ENCODE measurements at regions not wholly inside any gene's neighbourhood (a gene's known extent, or its start where the extent isn't known, plus 50 kb on each side); places are given as distances from the start of the nearest gene placed in this dataset.

- TF ChIP-seq ZNF70 (CRISPR knock-in tag; IDR thresholded peaks at IDR 0.05) (no peak), ESRRG (CRISPR knock-in tag; IDR thresholded peaks at IDR 0.05) (no peak), TSHZ2 (CRISPR knock-in tag; IDR thresholded peaks at IDR 0.05) (no peak), CSDC2 (CRISPR knock-in tag; IDR thresholded peaks at IDR 0.05) (no peak), PPARA (CRISPR knock-in tag; IDR thresholded peaks at IDR 0.05; ENCODE audit: borderline replicate concordance) (no peak), SNAI2 (CRISPR knock-in tag; IDR thresholded peaks at IDR 0.05) (no peak), ZNF8 (CRISPR knock-in tag; IDR thresholded peaks at IDR 0.05) (no peak), PATZ1 (CRISPR knock-in tag; IDR thresholded peaks at IDR 0.05; ENCODE audit: borderline replicate concordance) (no peak), TOX (CRISPR knock-in tag; IDR thresholded peaks at IDR 0.05; ENCODE audit: borderline replicate concordance) (no peak), GLIS3 (CRISPR knock-in tag; IDR thresholded peaks at IDR 0.05) (no peak), ZC3H10 (CRISPR knock-in tag; IDR thresholded peaks at IDR 0.05) (no peak), ZNF565 (CRISPR knock-in tag; conservative IDR thresholded peaks at IDR 0.05; ENCODE audit: low read depth) (no peak), OSR1 (CRISPR knock-in tag; IDR thresholded peaks at IDR 0.05) (no peak), CREB5 (CRISPR knock-in tag; IDR thresholded peaks at IDR 0.05; ENCODE audit: low read depth) (no peak), ISL1 (CRISPR knock-in tag; IDR thresholded peaks at IDR 0.05) (no peak)
- ATAC-seq, result no peak
Observed at GRCh38 chr1:230490436-230490835, 64.3 kb upstream of the PGBD5 start.

DNA sequence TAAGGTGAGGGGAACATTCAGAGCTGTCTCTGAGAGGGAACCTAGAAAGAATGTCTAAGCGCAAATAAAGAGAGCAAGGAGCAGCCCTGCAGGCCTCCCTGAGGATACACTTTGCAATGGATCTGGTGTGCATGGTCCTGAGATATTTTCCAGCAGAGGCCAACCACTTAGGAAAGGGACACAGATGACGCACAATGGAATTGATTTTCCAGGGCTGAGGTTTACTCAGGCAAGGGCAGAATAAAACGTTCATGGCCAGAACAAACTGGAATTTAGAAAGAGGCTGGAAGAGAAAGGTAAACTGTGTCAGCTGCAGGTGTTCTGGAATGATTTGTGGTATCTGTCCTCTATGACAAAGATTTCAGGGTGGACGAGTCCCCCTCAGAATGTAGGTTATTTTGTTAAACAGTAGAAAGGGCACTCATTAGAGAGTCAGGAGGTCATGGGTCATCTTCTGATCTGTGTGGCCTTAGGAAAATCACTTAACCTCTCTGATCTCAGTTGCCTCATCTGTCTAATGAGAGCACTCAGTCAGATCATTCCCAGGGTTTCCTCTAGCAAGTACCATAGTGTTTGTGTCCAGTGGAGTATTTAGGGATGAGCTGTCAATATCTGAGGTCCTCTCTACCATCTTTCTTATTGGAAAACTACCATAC is 61.8 kb upstream of the PGBD5 start:
- no peak for ATAC-seq

More for the DNA sequence above, 61.8 kb upstream of the PGBD5 start:
- TF ChIP-seq ISL1 (CRISPR knock-in tag; IDR thresholded peaks at IDR 0.05), result no peak
- no peak for TF ChIP-seq SNAI2 (CRISPR knock-in tag; IDR thresholded peaks at IDR 0.05)
- no peak for TF ChIP-seq ZNF565 (CRISPR knock-in tag; conservative IDR thresholded peaks at IDR 0.05; ENCODE audit: low read depth)
- TF ChIP-seq ARNTL (CRISPR knock-in tag; IDR thresholded peaks at IDR 0.05; ENCODE audit: borderline replicate concordance, low read depth), result no peak
- no peak for TF ChIP-seq ZNF8 (CRISPR knock-in tag; IDR thresholded peaks at IDR 0.05)
- TF ChIP-seq TOX (CRISPR knock-in tag; IDR thresholded peaks at IDR 0.05; ENCODE audit: borderline replicate concordance), result no peak
- TF ChIP-seq CREB5 (CRISPR knock-in tag; IDR thresholded peaks at IDR 0.05; ENCODE audit: low read depth), result no peak
- no peak for TF ChIP-seq BACH2 (CRISPR knock-in tag; IDR thresholded peaks at IDR 0.05; ENCODE audit: borderline replicate concordance)
- no peak for TF ChIP-seq ESRRG (CRISPR knock-in tag; IDR thresholded peaks at IDR 0.05)
- TF ChIP-seq PPARA (CRISPR knock-in tag; IDR thresholded peaks at IDR 0.05; ENCODE audit: borderline replicate concordance), result no peak
- TF ChIP-seq GLIS3 (CRISPR knock-in tag; IDR thresholded peaks at IDR 0.05), result no peak
- TF ChIP-seq POU6F1 (CRISPR knock-in tag; IDR thresholded peaks at IDR 0.05; ENCODE audit: borderline replicate concordance, low read depth), result no peak
- no peak for TF ChIP-seq OSR1 (CRISPR knock-in tag; IDR thresholded peaks at IDR 0.05)
- TF ChIP-seq ZC3H10 (CRISPR knock-in tag; IDR thresholded peaks at IDR 0.05), result no peak
- no peak for TF ChIP-seq PATZ1 (CRISPR knock-in tag; IDR thresholded peaks at IDR 0.05; ENCODE audit: borderline replicate concordance)
- no peak for TF ChIP-seq ZFP3 (CRISPR knock-in tag; IDR thresholded peaks at IDR 0.05)
- no peak for TF ChIP-seq TCF4 (CRISPR knock-in tag; IDR thresholded peaks at IDR 0.05; ENCODE audit: borderline replicate concordance)
- no peak for TF ChIP-seq ZFP30 (CRISPR knock-in tag; IDR thresholded peaks at IDR 0.05)
- TF ChIP-seq CSDC2 (CRISPR knock-in tag; IDR thresholded peaks at IDR 0.05), result no peak
- TF ChIP-seq, protein P1, sequence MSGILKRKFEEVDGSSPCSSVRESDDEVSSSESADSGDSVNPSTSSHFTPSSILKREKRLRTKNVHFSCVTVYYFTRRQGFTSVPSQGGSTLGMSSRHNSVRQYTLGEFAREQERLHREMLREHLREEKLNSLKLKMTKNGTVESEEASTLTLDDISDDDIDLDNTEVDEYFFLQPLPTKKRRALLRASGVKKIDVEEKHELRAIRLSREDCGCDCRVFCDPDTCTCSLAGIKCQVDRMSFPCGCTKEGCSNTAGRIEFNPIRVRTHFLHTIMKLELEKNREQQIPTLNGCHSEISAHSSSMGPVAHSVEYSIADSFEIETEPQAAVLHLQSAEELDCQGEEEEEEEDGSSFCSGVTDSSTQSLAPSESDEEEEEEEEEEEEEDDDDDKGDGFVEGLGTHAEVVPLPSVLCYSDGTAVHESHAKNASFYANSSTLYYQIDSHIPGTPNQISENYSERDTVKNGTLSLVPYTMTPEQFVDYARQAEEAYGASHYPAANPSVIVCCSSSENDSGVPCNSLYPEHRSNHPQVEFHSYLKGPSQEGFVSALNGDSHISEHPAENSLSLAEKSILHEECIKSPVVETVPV (CRISPR knock-in tag; IDR thresholded peaks at IDR 0.05), result no peak
